ENCODE measurements at regions not wholly inside any gene's neighbourhood (a gene's known extent, or its start where the extent isn't known, plus 50 kb on each side); places are given as distances from the start of the nearest gene placed in this dataset.

DNA sequence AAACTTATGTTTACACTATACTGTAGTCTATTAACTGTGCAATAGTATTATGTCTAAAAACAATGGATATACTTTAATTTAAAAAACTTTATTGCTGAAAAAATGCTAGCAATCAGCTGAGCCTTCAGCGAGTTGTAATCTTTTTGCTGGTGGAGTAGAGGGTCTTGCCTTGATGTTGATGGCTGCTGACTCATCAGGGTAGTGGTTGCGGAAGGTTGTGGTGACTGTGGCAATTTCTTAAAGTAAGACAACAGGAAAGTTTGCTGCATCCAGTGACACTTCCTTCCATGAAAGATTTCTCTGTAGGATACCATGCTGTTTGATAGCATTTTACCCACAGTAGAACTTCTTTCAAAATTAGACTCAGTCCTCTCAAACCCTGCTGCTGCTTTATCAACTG lies 234.7 kb upstream of the CSF3R start:
- DNase-seq: no peak

- DNase-seq: no peak
These were observed 233.1 kb upstream of the CSF3R start for GRCh38 chr1:36715797-36716196.

DNA sequence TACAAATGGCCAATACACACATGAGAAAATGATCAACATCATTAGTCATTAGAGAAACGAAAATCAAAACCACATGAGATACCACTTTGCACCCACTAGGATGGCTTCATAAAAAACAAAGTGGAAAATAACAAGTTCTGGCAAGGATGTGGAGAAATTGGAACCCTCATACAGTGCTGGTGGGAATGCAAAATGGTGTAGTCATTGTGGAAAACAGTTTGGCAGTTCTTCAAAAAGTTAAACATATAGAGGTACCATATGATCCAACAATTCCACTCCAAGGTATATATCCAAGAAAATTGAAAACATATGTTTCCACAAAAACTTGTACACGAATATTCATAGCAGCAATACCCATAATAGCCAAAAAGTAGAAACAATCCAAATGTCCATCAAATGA lies 231.6 kb upstream of the CSF3R start:
- no peak for DNase-seq

- DNase-seq: no peak
These were observed 228.8 kb upstream of the CSF3R start for GRCh38 chr1:36711480-36711879.

DNA sequence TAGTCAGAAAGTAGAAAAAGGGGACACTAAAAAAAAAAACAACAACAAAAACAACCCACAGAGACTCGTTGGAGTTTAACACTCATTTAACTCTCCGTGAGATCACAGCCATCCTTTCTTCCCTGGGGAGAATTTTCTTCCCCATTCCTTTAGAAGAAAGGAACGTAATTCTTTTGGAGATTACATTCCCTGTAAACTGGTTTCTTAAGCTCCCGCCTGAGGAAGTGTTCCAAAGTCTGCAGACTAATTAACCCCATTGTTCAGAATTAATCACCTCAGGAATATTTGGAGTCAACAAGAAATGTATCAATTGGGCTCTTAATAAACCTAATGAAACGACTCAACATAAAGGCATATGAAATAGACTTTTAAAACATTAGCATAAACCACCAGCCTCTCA lies 228.2 kb upstream of the CSF3R start:
- DNase-seq: no peak

DNA sequence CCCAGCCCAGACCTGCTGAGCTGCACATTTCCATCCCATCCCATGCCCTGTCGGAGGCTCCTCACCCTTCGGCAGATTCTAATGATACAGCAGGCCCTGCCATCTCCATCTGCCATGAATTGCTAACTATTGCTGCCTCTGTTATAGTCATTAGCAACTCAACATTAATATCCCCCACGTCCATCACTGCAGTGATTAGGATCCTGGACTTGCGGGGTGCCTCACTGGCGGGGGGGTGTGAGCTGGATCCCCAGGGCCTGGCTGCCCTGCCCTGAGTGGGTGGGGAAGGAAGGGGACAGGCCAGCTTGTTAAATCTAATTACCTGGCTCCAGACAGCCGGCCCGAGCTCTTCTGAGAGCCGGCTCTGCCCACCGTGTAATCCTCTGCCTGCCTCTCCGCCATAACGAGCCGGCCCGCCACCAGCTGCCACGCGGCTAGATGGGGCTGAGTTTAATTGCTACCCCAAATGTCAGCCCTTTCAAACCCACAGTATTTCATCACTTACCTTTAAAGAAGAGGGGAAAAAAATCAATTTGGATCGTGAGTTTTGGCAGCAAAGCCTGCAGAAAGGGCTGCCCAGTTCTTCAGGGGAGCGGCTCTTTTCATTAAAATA lies 227.3 kb upstream of the CSF3R start:
- no peak for DNase-seq

- no peak for DNase-seq
These were observed 225.9 kb upstream of the CSF3R start for GRCh38 chr1:36708587-36708986.

- DNase-seq: no peak
These were observed 224.5 kb upstream of the CSF3R start for GRCh38 chr1:36707221-36707620.

DNA sequence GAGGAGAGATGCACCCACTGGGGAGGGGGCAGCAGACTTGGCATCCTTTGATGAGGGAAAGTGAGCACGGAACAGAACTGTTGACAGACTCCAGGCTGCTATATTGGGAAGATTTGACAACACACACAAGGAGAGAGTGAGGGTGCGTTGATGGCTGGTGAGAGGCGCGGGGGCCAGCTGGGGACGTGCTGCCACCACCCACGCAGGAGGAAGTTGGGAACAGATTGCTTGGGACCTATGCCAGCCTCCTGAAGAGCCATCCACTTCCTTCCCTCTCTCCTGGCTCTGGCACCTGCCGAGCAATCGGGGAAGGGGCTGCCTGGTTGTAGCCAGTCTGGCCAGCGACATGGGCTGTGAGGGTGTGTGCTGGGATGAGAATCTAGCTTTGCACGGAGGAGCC lies 223.7 kb upstream of the CSF3R start:
- DNase-seq: no peak

DNA sequence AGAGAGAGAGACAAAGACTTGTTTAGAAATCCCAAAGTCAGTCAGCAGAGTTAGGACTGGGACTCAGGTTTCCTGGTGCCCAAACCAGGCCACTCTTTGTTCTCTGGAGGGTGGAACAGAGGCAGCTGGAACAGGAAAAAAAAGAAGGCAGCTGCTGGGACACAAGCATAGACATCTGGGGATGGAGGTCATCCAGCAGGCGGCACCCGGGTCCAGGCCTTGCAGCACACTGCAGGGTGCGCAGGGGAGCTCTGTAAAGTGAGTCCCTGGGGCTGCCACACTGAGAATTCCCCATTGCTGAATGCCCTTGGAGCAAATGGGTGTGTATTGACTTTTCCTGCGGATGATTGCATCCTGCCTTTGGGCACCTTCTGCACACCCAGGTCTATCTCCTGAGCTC lies 222.9 kb upstream of the CSF3R start:
- DNase-seq: no peak

GRCh38 chr1:36703526-36704208 lies 221.0 kb upstream of the CSF3R start:
- DNase-seq: peak; percentile 10

GRCh38 chr1:36702963-36703362 lies 220.2 kb upstream of the CSF3R start:
- no peak for DNase-seq

DNA sequence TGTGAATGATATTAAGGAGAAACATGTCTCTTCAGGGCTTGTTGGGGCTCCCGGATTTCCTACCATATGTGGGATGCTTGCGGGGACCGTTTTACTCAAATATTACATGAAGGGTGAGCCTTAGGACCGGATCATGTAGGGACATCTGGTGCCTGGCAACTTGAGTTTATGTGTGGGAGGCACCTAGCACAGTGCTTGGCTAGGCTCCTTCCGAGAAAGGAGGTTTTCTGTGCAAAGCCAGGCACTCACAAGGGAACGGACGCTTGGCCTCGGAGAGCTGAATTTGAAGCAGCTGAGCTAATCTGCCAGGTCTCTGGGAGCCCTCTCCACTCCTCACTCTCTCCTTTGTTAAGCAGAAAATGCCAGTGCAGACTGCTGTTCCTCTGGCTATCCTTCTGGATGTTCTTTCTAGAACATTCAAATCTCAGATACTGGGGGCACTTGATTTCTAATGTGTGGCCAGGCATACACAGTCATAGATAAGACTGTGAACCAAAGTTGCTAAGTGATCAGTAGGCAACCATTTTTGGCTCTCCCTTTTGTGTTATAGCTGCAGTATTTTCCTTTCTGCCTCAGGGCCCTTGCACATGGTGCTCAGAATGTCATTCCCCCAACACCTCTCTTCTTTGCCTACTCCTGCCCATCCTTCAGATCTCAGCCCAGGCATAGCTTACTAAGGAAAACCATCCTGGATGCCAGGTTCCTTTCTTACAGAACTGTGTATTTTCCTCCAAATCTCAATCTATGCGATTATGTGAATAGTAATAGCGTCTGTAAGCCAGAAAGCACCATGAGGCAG lies 216.6 kb upstream of the CSF3R start:
- DNase-seq: no peak

GRCh38 chr1:36697836-36698605 lies 215.3 kb upstream of the CSF3R start:
- DNase-seq: no peak

DNA sequence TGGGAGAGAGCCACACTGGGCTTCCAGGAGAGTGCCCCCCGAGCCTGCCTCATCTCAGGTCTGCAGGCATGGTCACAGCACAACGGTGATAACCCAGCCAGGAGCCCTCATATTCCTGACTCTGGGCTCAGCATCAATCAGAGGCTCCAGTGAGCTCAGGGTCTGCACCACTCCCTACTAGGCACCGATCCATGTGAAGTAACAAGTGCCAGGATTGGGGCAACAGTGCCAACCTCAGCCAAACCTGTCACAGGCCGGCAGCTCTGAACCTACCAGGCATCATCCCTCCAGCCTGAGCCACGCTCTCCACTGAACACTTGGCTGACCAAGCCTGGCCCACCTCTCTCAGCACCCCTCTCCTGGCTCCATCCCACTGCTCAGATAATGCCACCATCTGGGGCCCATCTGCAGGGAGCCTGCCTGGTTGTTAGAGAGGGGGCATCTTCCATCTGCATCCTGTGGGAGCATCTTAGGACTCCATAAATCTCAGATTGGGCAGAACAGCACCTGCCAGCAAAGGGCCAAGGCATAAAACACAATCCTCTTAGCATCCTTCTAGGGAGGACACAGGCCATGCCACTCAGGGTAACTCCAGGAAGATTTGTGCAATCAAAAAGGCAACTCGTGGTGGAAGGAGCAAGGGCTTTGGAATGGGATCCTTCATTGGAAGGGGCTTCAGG lies 213.7 kb upstream of the CSF3R start:
- no peak for DNase-seq

DNA sequence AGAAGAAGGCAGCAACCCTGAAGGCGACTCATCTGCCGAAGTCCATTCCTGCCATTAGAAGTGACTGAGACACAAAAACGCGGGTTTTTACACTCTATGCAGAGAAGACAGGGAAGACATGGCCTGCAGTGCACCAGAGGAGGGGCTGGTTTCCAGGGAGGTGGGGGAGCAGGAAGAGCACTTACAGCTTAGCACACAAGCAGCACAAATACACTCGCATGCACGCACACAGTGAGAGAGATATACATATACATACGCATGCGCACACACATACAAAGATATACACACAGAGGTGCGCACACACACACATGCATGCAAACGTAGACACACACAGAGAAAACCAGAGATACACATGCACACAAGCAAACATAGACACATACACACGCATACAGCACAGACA lies 210.9 kb upstream of the CSF3R start:
- DNase-seq: no peak

DNA sequence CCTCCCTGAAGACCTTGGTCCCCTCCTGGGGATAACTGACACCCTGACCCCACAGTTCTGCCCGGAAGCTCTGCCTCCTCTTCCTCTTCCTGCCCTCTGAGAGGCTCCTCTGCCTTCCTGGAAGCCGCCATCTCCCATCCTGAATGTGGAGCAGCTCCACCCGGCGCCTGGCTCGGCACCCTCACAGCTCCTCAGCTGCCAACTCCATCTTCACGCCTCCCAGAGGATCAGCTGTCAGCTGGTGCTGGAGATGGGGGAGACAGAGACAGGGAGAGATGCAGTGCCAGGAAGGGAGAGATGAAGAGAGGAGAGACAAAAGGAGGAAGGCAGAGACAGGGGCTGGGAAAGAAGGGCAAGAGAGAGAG lies 210.4 kb upstream of the CSF3R start:
- no peak for DNase-seq

DNA sequence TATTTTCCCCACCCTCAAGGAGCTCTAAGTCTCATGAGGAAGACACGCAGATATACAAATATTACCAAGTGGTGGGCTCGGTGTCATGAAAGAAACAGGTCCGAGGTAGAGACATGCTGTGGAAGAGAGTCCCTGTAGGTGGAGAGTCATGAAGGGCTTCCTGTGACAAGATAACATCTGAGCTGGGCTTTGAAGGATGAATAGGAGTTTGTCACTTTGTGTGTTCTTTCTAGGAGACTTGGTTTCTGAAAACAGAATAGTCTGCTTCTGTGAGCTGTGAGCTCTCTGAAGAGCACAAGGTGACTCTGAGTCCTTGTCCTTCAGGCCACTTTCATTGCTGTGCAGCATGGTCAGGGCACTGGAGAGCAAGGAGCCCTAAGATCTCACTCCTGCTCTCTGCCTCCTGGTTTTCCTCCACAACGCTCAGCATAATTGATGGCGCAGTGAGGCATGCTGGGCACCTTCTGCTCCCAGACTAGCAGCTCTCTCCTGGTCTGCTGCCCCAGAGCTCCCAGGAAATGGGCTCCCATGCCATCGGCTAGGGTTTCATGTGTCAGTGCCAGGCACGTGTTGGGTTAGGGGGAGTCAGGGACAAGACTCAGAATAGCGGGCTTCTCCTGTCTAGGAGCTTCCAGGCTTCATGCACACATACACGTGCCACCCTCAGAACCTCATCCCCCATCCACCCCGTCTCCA lies 209.9 kb upstream of the CSF3R start:
- DNase-seq: no peak

DNA sequence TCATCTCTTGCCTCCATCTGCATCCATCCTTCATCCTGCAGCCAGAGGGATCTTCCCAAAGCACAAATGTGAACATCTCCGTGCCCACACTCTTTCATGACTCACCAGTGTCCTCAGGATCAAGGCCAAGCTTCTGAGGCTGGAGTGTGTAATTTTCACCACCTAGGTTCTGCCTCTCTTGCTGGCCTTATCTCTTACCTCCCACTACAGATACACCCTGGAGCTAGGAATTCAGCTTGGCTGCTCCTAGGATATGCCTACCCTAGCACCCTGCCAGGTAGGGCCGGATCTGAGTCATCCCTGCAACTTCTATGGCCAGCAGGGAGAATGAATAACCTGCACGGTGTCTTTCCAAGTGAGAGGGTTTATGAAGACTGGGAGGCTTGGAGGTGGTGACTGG lies 208.7 kb upstream of the CSF3R start:
- DNase-seq: no peak

- no peak for DNase-seq
These were observed 207.3 kb upstream of the CSF3R start for GRCh38 chr1:36689992-36690391.

DNA sequence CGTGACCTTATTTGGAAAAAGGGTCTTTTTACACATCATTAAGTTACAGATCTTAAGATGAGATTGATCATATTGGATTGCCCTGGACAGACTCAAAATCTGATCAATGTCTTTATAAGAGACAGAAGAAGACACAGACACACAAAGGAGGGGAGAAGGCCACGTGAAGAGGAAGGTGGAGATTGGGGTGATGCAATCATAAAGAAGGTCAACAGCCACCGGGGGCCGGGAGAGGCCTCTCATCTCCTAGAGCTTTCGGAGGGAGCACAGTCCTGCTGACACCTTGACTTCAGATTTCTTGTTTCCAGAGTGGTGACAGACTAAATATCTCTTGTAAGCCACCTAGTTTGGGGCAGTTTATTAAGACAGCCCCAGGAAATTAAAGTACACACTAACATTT lies 204.6 kb upstream of the CSF3R start:
- no peak for DNase-seq

- no peak for DNase-seq
These were observed 193.3 kb upstream of the CSF3R start for GRCh38 chr1:36675931-36676562.

All from activated CD4-positive, alpha-beta T cell treated with anti-CD3 and anti-CD28 coated beads for 1 hour (primary cell).